A549 (cell line): ENCODE measurements at regions not wholly inside any gene's neighbourhood (a gene's known extent, or its start where the extent isn't known, plus 50 kb on each side); places are given as distances from the start of the nearest gene placed in this dataset.

Source experiments
- ATAC-seq, 2 experiments: fragments of 200-7000 bp in 1 of 2; fragments of >200 bp in 1 of 2; cut with Nextera tagmentation in 1 of 2; cut with Tn5 transposase in 1 of 2; 3 replicates each; pipeline versions ENCODE4 v1.8.0 to v1.9.1; 2018 to 2020; ENCODE audit warnings: mild to moderate bottlenecking in 1 of 2, moderate library complexity in 1 of 2
- CTCF ChIA-PET: fragments of 300-600 bp; sonication (Branson Sonifier 250); formaldehyde crosslinking; extraction: SDS; loops from one replicate; lab custom pipeline; 2021; ENCODE audit warnings: antibody characterized with exemption, inconsistent platforms; lab: Yijun Ruan, JAX
- POLR2A ChIA-PET: fragments of 350-600 bp; formaldehyde crosslinking; extraction: SDS; loops from one replicate; lab custom pipeline; 2021; ENCODE audit warnings: antibody characterized with exemption, inconsistent platforms; lab: Yijun Ruan, JAX
- DNase-seq, 2 experiments: peaks; one replicate each; pipeline versions ENCODE4 v3.0.0 to v3.0.0-alpha.2; 2011 to 2016; ENCODE audit warnings: low read depth in 1 of 2, low spot score in 1 of 2
- FAIRE-seq: peaks from 2 replicates; lab custom pipeline; 2011; peaks lifted over from hg19 to GRCh38; lab: Jason Lieb, UNC
- H3K27ac ChIP-seq, 2 experiments: fragments of >200 bp; sonication (Bioruptor Twin); formaldehyde crosslinking; 3 replicates each; pipeline ENCODE4 v1.5.1; 2016 to 2017
- H3K4me1 ChIP-seq: fragments of >200 bp; sonication (Bioruptor Twin); formaldehyde crosslinking; 3 replicates; pipeline ENCODE4 v1.6.1; 2016
- H3K4me2 ChIP-seq: fragments of >200 bp; sonication (Bioruptor Twin); formaldehyde crosslinking; 3 replicates; pipeline ENCODE4 v1.6.1; 2016
- H3K4me3 ChIP-seq: fragments of >200 bp; sonication (Bioruptor Twin); formaldehyde crosslinking; 3 replicates; pipeline ENCODE4 v1.5.1; 2016
- H3K9me3 ChIP-seq: fragments of >200 bp; sonication (Bioruptor Twin); formaldehyde crosslinking; 3 replicates; pipeline ENCODE4 v1.6.1; 2016
- ATOH8 ChIP-seq: fragments of 250-450 bp; sonication (Bioruptor Pico); IDR thresholded peaks from 2 replicates; pipeline ENCODE4 v1.5.0; 2020; ENCODE audit warnings: low read depth, mild to moderate bottlenecking, moderate library complexity
- BHLHE40 ChIP-seq: IDR thresholded peaks from 2 replicates; pipeline ENCODE4 v1.6.1; 2012; ENCODE audit warnings: low read depth, low read length, inconsistent platforms
- EHF ChIP-seq: fragments of 250-450 bp; sonication (Bioruptor Pico); IDR thresholded peaks from 2 replicates; pipeline ENCODE4 v1.5.0; 2020; ENCODE audit warnings: mild to moderate bottlenecking
- HES2 ChIP-seq: fragments of >200 bp; sonication (Bioruptor Twin); formaldehyde crosslinking; IDR thresholded peaks from 2 replicates; pipeline ENCODE4 v1.6.1; 2016
- HOXA7 ChIP-seq: fragments of 250-450 bp; sonication (Bioruptor Pico); IDR thresholded peaks from 2 replicates; pipeline ENCODE4 v1.5.0; 2020; ENCODE audit warnings: mild to moderate bottlenecking, moderate library complexity
- JUN ChIP-seq, 2 experiments: fragments of >200 bp; sonication (Bioruptor Twin); formaldehyde crosslinking; IDR thresholded peaks; 2 replicates in 1 of 2; 3 replicates in 1 of 2; pipeline ENCODE4 v1.6.1; 2016 to 2017
- MAX ChIP-seq: IDR thresholded peaks from 2 replicates; pipeline ENCODE4 v1.6.1; 2012
- NFE2L2 ChIP-seq: fragments of 150-350 bp; conservative IDR thresholded peaks from 2 replicates; pipeline ENCODE4 v1.6.1; 2014; ENCODE audit warnings: low read length
- NPAS2 ChIP-seq: fragments of 250-450 bp; sonication (Bioruptor Pico); IDR thresholded peaks from 2 replicates; pipeline ENCODE4 v1.8.0; 2022; ENCODE audit warnings: mild to moderate bottlenecking, moderate library complexity, borderline replicate concordance
- NR3C1 ChIP-seq: fragments of >200 bp; sonication (Bioruptor Twin); formaldehyde crosslinking; IDR thresholded peaks from 3 replicates; pipeline ENCODE4 v1.6.1; 2017
- PHF8 ChIP-seq: fragments of 200-600 bp; sonication (generic); IDR thresholded peaks from 2 replicates; pipeline ENCODE4 v1.6.1; 2016; ENCODE audit warnings: low read depth, mild to moderate bottlenecking, antibody characterized with exemption, moderate library complexity, borderline replicate concordance
- RCOR1 ChIP-seq: fragments of 150-350 bp; IDR thresholded peaks from 2 replicates; pipeline ENCODE4 v1.6.1; 2014; ENCODE audit warnings: antibody characterized with exemption, low read length, low read depth
- RNF2 ChIP-seq: fragments of 200-600 bp; sonication (generic); IDR thresholded peaks from 2 replicates; pipeline ENCODE4 v1.6.1; 2016; ENCODE audit warnings: low read depth, mild to moderate bottlenecking, antibody characterized with exemption, moderate library complexity, borderline replicate concordance
- TFCP2L1 ChIP-seq: fragments of 250-450 bp; sonication (Bioruptor Pico); IDR thresholded peaks from 2 replicates; pipeline ENCODE4 v1.5.0; 2021; ENCODE audit warnings: mild to moderate bottlenecking
- TP53 ChIP-seq: fragments of 250-450 bp; sonication (Bioruptor Pico); IDR thresholded peaks from 2 replicates; pipeline ENCODE4 v1.5.0; 2021; ENCODE audit warnings: mild to moderate bottlenecking, moderate library complexity
- ZC3H11A ChIP-seq: fragments of 450-650 bp; IDR thresholded peaks from 2 replicates; pipeline ENCODE4 v1.6.1; 2014; ENCODE audit warnings: antibody characterized with exemption, mild to moderate bottlenecking
- ZNF302 ChIP-seq: fragments of 250-450 bp; sonication (Bioruptor Pico); IDR thresholded peaks from 2 replicates; pipeline ENCODE4 v1.9.0; 2021; ENCODE audit warnings: inconsistent platforms, mild to moderate bottlenecking, moderate library complexity
- WGBS: methylation state at CpG from one replicate; pipeline ENCODE4 v1.1.6; 2017; ENCODE audit errors: missing lambda C conversion rate; 5-methylcytosine and 5-hydroxymethylcytosine counted together
- TF ChIP-seq, protein P1 (sequence below): fragments of 200-600 bp; sonication (generic); IDR thresholded peaks from 2 replicates; pipeline ENCODE4 v1.6.1; 2016; ENCODE audit warnings: antibody characterized with exemption, mild to moderate bottlenecking, moderate library complexity

- no peak for TF ChIP-seq MAX
- TF ChIP-seq EHF (CRISPR knock-in tag), result no peak
- TF ChIP-seq NR3C1, result no peak
- TF ChIP-seq RCOR1, result no peak
- TF ChIP-seq TP53 (CRISPR knock-in tag), result no peak
- no peak for TF ChIP-seq RNF2
These were observed 801.8 kb downstream of the CCDC85A start (continued) for GRCh38 chr2:56985609-56986008.

DNA sequence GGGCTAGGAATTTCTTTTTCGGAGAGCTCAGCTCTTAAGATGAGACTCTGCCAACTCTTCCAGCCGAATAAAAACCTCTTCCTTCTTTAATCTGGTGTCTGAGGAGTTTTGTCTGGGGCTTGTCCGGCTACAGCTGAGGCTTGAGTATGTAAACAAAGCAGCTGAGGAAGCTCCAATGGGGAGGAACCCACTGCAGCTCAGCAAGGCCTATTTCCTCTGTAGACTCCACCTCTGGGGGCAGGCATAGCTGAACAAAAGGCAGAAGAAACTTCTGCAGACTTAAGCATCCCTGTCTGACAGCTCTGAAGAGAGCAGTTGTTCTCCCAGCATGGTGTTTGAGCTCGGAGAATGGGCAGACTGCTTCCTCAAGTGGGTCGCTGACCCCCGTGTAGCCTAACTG, 838.7 kb downstream of the CCDC85A start:
- ChIA-PET CTCF (no interaction called here), POLR2A (no interaction called here)
- Histone ChIP-seq H3K4me3 (no peak overlapping the region), H3K4me1 (no peaks in the 10 kb centered on the region), H3K9me3 (0 out of 3 replicates have a peak, but pooled peaks cover 5% of the 10 kb centered on the region), H3K4me2 (no peak overlapping the region), H3K27ac (no peak overlapping the region)
- no peak for ATAC-seq
- TF ChIP-seq HOXA7 (no peak), JUN (IDR thresholded peaks at IDR 0.05) (no peak), HES2 (no peak), ZNF302 (no peak), RNF2 (no peak)
- no peak for DNase-seq
- WGBS, result 10% methylated on average over 5 of the region's 6 CpGs
- FAIRE-seq, result no peak

DNA sequence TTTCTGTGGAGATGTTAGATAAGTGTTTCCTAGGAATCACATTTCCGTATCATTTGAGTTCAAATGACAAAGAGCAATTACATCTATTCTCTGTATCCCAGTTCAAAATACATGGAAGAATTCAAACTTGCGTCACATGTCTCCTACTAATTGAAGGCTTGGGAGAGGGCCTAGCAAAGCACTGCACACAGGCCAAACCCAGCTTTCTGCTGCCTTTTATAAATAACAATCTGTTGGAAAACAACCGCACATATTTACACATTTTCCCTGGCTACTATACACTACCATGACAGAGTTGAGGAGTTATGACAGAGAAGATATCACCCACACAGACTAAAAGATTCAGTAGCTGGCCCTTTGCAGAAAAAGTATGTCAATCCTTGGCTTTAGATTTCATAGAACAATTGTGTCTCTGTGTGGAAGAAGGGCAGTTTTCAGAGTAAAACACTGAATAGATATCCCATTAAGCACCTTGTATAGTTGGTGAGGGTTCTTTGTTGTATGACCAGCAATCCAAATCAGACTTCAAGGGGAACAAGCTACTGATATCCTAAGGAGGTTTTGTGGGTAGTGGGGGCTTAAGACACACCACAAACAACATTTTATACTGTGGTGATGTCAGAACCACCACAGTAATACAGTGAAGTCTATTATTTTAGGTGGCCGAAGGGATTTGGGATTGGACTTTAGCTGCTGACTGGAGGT, 861.3 kb downstream of the CCDC85A start:
- ChIA-PET CTCF (no interaction called here), POLR2A (no interaction called here)
- DNase-seq (no peak), ATAC-seq (no peak), FAIRE-seq (no peak)
- Histone ChIP-seq H3K9me3 (no peaks in the 10 kb centered on the region), H3K4me1 (no peaks in the 10 kb centered on the region), H3K4me2 (no peak overlapping the region), H3K4me3 (no peak overlapping the region), H3K27ac (no peak overlapping the region)
- 48% methylated on average over 4 of the region's 4 CpGs for WGBS
- TF ChIP-seq NFE2L2, result no peak
- no peak for TF ChIP-seq TFCP2L1 (CRISPR knock-in tag)
- TF ChIP-seq, protein P1, sequence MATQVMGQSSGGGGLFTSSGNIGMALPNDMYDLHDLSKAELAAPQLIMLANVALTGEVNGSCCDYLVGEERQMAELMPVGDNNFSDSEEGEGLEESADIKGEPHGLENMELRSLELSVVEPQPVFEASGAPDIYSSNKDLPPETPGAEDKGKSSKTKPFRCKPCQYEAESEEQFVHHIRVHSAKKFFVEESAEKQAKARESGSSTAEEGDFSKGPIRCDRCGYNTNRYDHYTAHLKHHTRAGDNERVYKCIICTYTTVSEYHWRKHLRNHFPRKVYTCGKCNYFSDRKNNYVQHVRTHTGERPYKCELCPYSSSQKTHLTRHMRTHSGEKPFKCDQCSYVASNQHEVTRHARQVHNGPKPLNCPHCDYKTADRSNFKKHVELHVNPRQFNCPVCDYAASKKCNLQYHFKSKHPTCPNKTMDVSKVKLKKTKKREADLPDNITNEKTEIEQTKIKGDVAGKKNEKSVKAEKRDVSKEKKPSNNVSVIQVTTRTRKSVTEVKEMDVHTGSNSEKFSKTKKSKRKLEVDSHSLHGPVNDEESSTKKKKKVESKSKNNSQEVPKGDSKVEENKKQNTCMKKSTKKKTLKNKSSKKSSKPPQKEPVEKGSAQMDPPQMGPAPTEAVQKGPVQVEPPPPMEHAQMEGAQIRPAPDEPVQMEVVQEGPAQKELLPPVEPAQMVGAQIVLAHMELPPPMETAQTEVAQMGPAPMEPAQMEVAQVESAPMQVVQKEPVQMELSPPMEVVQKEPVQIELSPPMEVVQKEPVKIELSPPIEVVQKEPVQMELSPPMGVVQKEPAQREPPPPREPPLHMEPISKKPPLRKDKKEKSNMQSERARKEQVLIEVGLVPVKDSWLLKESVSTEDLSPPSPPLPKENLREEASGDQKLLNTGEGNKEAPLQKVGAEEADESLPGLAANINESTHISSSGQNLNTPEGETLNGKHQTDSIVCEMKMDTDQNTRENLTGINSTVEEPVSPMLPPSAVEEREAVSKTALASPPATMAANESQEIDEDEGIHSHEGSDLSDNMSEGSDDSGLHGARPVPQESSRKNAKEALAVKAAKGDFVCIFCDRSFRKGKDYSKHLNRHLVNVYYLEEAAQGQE, result no peak
- no peak for TF ChIP-seq RNF2
- no peak for TF ChIP-seq ZNF302
- TF ChIP-seq PHF8, result no peak
- TF ChIP-seq BHLHE40, result no peak
- TF ChIP-seq HES2, result no peak
- TF ChIP-seq NPAS2 (CRISPR knock-in tag), result no peak
- no peak for TF ChIP-seq ZC3H11A
- no peak for TF ChIP-seq ATOH8 (CRISPR knock-in tag)
